ENCODE measurements at regions not wholly inside any gene's neighbourhood (a gene's known extent, or its start where the extent isn't known, plus 50 kb on each side); places are given as distances from the start of the nearest gene placed in this dataset.

GRCh38 chr6:101042966-101043365 lies 161.8 kb upstream of the ASCC3 start:
- no peak for TF ChIP-seq CTCF (conservative IDR thresholded peaks at IDR 0.05)
- no peak overlapping the region for H3K27ac ChIP-seq

- TF ChIP-seq CTCF (conservative IDR thresholded peaks at IDR 0.05) = no peak
- H3K27ac ChIP-seq = no peak overlapping the region
Measured at GRCh38 chr6:101058296-101058695, 177.2 kb upstream of the ASCC3 start.

DNA sequence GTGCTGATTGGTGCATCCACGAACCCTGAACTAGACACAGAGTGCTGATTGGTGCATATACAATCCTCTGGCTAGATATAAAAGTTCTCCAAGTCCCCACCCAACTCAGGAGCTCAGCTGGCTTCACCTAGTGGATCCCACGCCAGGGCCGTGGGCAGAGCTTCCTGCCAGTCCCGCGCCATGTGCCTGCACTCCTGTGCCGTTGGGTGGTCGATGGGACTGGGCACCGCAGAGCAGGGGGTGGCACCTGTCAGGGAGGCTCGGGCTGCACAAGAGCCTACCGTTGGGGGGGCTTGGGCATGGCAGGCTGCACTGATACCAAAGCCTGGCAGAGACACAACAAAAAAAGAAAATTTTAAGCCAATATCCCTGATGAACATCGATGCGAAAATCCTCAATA lies 185.4 kb upstream of the ASCC3 start:
- H3K27ac ChIP-seq = no peak overlapping the region
- no peak for TF ChIP-seq CTCF (conservative IDR thresholded peaks at IDR 0.05)

DNA sequence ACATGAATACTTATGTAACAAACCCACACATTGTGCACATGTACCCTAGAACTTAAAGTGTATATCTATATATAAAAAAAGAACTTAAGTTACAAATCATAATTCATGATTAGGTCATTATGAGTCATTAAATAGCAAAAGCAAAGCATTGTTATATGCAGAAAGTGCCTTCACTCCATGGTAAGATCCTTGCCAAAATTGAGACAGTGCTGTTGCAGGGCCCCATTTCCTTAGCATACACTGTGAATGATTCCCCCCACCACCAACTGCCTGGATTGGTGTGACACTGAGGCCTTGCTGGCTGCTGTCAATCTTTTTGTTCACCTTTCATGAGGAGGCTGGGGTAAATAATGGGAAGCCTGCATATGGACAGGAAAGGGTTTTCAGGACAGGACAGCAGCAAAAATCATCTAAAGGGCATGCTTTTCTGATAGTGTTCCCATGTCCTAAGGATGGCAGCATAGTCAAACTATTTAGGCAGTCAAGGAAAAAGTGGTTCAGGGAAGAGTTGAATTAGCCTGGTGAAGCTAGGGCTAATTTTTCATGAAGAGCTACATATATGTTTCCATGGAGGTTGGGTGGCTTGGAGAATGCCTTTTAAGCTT lies 188.2 kb upstream of the ASCC3 start:
- no peak overlapping the region for H3K27ac ChIP-seq
- TF ChIP-seq CTCF (conservative IDR thresholded peaks at IDR 0.05) = no peak

DNA sequence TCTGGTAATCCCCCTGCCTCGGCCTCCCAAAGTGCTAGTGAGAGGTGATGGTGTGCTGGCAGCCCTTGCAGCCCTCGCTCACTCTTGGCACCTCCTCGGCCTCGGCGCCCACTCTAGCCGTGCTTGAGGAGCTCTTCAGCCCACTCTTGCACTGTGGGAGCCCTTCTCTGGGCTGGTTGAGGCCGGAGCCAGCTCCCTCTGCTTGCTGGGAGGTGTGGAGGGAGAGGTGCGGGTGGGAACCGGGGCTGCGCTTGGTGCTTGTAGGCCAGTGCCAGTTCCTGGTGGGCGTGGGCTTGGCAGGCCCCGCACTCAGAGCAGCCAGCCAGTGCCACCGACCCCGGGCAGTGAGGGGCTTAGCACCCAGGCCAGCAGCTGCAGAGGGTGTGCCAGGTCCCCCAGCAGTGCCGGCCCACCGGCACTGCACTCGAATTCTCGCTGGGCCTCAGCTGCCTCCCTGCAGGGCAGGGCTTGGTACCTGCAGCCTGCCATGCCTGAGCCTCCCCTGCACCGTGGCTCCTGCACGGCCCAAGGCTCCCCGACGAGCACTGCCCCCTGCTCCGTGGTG lies 189.0 kb upstream of the ASCC3 start:
- H3K27ac ChIP-seq = no peak overlapping the region
- TF ChIP-seq CTCF (conservative IDR thresholded peaks at IDR 0.05) = no peak

- no peak for TF ChIP-seq CTCF (conservative IDR thresholded peaks at IDR 0.05)
- H3K27ac ChIP-seq = no peak overlapping the region
Measured at GRCh38 chr6:101077344-101077743, 196.2 kb upstream of the ASCC3 start.

DNA sequence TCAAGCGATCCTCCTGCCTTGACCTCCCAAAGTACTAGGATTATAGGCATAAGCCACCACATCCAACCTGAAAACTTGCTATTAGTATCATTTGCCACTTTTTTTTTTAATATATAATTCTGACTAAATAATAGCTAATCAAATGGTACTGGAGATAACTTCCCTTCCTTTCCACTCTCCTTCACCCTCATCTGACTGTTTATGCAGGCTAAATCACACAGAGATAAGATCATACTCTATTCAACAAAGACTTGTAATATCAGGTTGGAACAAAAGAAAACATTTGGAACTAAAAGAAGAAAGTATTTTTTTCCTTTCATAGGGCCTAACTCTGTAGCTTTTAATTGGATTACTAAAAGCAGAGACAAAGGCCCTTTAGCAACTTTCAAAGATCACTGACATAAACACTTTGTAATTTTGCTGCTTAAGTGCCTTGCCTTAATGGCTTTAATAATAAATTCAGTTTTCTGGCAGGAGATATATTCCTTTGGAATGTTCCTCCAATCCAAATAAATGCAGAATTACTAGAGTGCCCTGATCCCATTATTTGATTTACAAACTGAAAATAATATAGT lies 198.7 kb upstream of the ASCC3 start:
- TF ChIP-seq CTCF (conservative IDR thresholded peaks at IDR 0.05) = no peak
- H3K27ac ChIP-seq = peak overlapping the region; percentile 62

Data from VCaP (cell line).